Mesothelial cell of epicardium (in vitro differentiated cells): ENCODE measurements at regions not wholly inside any gene's neighbourhood (a gene's known extent, or its start where the extent isn't known, plus 50 kb on each side); places are given as distances from the start of the nearest gene placed in this dataset.

Experiments
- DNase-seq, 2 experiments: peaks; one replicate each; pipeline ENCODE4 v3.0.0; 2021; ENCODE audit warnings: low spot score in 2 of 2; ENCODE audit not compliant: unreplicated experiment in 2 of 2
- H3K27ac Mint-ChIP-seq: 2 replicates; pipeline ENCODE4 v1.8.0; 2021; ENCODE audit warnings: mixed read lengths
- H3K27me3 Mint-ChIP-seq: 2 replicates; pipeline ENCODE4 v1.8.0; 2021; ENCODE audit warnings: low read depth, mixed read lengths
- H3K36me3 Mint-ChIP-seq: 2 replicates; pipeline ENCODE4 v1.8.0; 2021; ENCODE audit warnings: mixed read lengths
- H3K4me1 Mint-ChIP-seq: 2 replicates; pipeline ENCODE4 v1.8.0; 2021; ENCODE audit warnings: mixed read lengths
- H3K4me3 Mint-ChIP-seq: 2 replicates; pipeline ENCODE4 v1.8.0; 2021; ENCODE audit warnings: mild to moderate bottlenecking, moderate library complexity, mixed read lengths
- H3K9me3 Mint-ChIP-seq: 2 replicates; pipeline ENCODE4 v1.8.0; 2021; ENCODE audit warnings: mixed read lengths
- TF ChIP-seq, protein P1 (sequence below): fragments of 200-600 bp; sonication (generic); IDR thresholded peaks from one replicate; pipeline ENCODE4 v1.5.0; 2021; ENCODE audit warnings: antibody characterized with exemption; ENCODE audit not compliant: unreplicated experiment

DNA sequence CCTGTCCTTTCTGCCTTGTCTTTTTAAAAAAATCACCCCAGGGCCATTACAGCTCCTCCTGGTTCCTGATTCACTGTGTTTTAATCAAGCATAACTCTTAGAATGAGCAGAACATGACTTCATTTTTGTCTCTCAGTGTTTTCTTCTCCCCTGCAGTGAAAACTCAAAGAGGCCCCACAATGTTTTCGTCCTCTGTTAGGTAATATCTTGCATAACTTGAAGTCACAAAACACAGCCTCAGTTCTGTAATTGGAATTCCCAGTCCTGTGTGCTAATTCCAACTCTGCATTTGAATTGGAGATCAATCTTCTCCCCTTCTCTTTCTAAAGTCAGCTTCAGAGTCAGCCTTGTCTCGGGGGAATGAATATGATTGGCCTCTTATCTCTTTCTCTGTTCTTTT is 186.5 kb upstream of the NAV2 start:
- Mint-ChIP-seq H3K9me3 (no peaks in the 10 kb centered on the region), H3K27ac (no peak overlapping the region), H3K4me1 (peaks cover 14% of the 10 kb centered on the region), H3K36me3 (no peaks in the 10 kb centered on the region), H3K4me3 (no peak overlapping the region), H3K27me3 (no peaks in the 10 kb centered on the region)
- TF ChIP-seq, protein P1, sequence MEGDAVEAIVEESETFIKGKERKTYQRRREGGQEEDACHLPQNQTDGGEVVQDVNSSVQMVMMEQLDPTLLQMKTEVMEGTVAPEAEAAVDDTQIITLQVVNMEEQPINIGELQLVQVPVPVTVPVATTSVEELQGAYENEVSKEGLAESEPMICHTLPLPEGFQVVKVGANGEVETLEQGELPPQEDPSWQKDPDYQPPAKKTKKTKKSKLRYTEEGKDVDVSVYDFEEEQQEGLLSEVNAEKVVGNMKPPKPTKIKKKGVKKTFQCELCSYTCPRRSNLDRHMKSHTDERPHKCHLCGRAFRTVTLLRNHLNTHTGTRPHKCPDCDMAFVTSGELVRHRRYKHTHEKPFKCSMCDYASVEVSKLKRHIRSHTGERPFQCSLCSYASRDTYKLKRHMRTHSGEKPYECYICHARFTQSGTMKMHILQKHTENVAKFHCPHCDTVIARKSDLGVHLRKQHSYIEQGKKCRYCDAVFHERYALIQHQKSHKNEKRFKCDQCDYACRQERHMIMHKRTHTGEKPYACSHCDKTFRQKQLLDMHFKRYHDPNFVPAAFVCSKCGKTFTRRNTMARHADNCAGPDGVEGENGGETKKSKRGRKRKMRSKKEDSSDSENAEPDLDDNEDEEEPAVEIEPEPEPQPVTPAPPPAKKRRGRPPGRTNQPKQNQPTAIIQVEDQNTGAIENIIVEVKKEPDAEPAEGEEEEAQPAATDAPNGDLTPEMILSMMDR, result no peak
- no peak for DNase-seq

GRCh38 chr11:19525714-19526113 is 186.9 kb upstream of the NAV2 start:
- Mint-ChIP-seq H3K27ac (no peak overlapping the region), H3K9me3 (no peaks in the 10 kb centered on the region), H3K4me1 (peaks cover 14% of the 10 kb centered on the region), H3K4me3 (no peak overlapping the region), H3K36me3 (no peaks in the 10 kb centered on the region), H3K27me3 (no peaks in the 10 kb centered on the region)
- TF ChIP-seq, protein P1, result no peak
- DNase-seq, result no peak

DNA sequence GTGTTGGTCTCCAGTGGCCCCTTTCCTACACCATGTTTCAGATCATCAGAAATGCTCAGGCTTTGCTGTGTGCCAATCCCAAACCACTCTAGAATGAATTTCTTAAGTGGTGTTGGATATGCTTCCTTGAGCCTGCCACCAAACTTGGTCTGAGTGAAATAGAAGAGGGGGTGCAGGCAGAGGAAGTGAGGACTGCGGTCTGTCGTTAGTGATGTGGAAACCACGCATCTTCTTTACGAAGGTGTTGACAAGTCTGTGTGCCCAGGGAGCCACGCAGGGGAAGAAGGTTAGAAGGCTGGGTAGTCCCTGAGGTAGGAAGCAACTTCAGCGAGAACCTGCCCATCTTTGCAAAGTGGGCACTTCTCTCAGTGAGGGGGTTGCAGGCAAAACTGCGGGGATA is 187.4 kb upstream of the NAV2 start:
- TF ChIP-seq, protein P1, result no peak
- H3K27me3 Mint-ChIP-seq, result no peaks in the 10 kb centered on the region
- no peaks in the 10 kb centered on the region for H3K36me3 Mint-ChIP-seq
- H3K4me3 Mint-ChIP-seq, result no peak overlapping the region
- H3K9me3 Mint-ChIP-seq, result no peaks in the 10 kb centered on the region
- peaks cover 17% of the 10 kb centered on the region for H3K4me1 Mint-ChIP-seq
- no peak for DNase-seq
- H3K27ac Mint-ChIP-seq, result no peak overlapping the region

GRCh38 chr11:19524171-19524671 is 188.4 kb upstream of the NAV2 start:
- TF ChIP-seq, protein P1, result no peak
- Mint-ChIP-seq H3K4me3 (no peak overlapping the region), H3K4me1 (peaks cover 25% of the 10 kb centered on the region), H3K9me3 (no peaks in the 10 kb centered on the region), H3K36me3 (no peaks in the 10 kb centered on the region), H3K27me3 (no peaks in the 10 kb centered on the region), H3K27ac (no peak overlapping the region)
- peak in 1 of 2 experiments; percentile 44 for DNase-seq

DNA sequence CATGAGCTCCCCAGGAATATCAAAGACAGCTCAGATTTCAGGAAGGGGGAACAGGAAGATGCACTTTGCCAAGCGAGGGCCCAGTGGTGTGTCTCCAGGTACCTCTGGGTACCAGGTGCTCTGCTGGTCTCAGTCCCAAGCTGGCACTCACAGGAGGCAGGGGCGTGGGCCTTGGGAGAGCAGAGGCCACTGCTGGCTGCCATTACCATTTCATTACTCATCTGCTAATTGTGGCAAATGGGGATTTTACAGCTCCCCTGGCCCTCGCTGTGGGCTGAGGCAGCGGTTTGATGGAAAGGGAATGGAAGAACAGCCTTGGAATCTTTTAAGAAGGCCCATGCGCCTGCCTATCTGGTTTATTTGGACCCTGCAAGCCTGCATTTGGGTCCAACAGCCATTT is 192.0 kb upstream of the NAV2 start:
- H3K9me3 Mint-ChIP-seq, result no peaks in the 10 kb centered on the region
- H3K36me3 Mint-ChIP-seq, result no peaks in the 10 kb centered on the region
- H3K27ac Mint-ChIP-seq, result no peak overlapping the region
- DNase-seq, result no peak
- no peak overlapping the region for H3K4me3 Mint-ChIP-seq
- TF ChIP-seq, protein P1, result no peak
- peaks cover 25% of the 10 kb centered on the region for H3K4me1 Mint-ChIP-seq
- H3K27me3 Mint-ChIP-seq, result peaks cover 16% of the 10 kb centered on the region
